Heart right ventricle (tissue), 16 donors: ENCODE measurements at regions not wholly inside any gene's neighbourhood (a gene's known extent, or its start where the extent isn't known, plus 50 kb on each side); places are given as distances from the start of the nearest gene placed in this dataset.

ENCODE experiments used
- ATAC-seq, 8 donors: fragments of 200-7000 bp; cut with Tn5 transposase; one replicate each; pipeline ENCODE4 v1.9.1; 2020; ENCODE audit warnings: mild to moderate bottlenecking in 8 of 8, moderate library complexity in 8 of 8, moderate number of reproducible peaks in 1 of 8
- DNase-seq, 2 donors: peaks; one replicate each; pipeline ENCODE4 v3.0.0-alpha.2; 2020
- H3K27ac ChIP-seq, 10 donors: fragments of 200-600 bp; sonication (generic) in 2 of 10; one replicate each; pipeline versions ENCODE4 v1.5.0 to v1.8.0; 2020 to 2022; ENCODE audit warnings: mild to moderate bottlenecking in 3 of 10
- H3K27me3 ChIP-seq, 7 donors: fragments of 200-600 bp; one replicate each; pipeline ENCODE4 v1.8.0; 2021 to 2022; ENCODE audit warnings: mild to moderate bottlenecking in 2 of 7
- H3K36me3 ChIP-seq, 9 donors: fragments of 200-600 bp; sonication (generic) in 1 of 9; one replicate each; pipeline versions ENCODE4 v1.5.0 to v1.8.0; 2020 to 2022; ENCODE audit warnings: mild to moderate bottlenecking in 2 of 9
- H3K4me1 ChIP-seq, 9 donors: fragments of 200-600 bp; sonication (generic) in 1 of 9; one replicate each; pipeline versions ENCODE4 v1.5.0 to v1.8.0; 2020 to 2022; ENCODE audit warnings: mild to moderate bottlenecking in 4 of 9
- H3K4me3 ChIP-seq, 10 donors: fragments of 200-600 bp; sonication (generic) in 2 of 10; one replicate each; pipeline versions ENCODE4 v1.5.0 to v1.8.0; 2020 to 2022; ENCODE audit warnings: mild to moderate bottlenecking in 7 of 10, moderate library complexity in 2 of 10
- H3K9me3 ChIP-seq, 11 donors: fragments of 200-600 bp in 10 of 11; sonication (generic) in 2 of 11; one replicate each; pipeline versions ENCODE4 v1.5.0 to v1.8.0; 2013 to 2022; ENCODE audit warnings: mild to moderate bottlenecking in 2 of 11, control low read depth in 1 of 11, moderate library complexity in 1 of 11
- WGBS, 2 donors: extraction: QIAGEN DNeasy Blood & Tissue Kit; methylation state at CpG; one replicate each; pipeline ENCODE4 v1.1.7; 2013; ENCODE audit warnings: inconsistent platforms in 1 of 2; 5-methylcytosine and 5-hydroxymethylcytosine counted together
- intact Hi-C, 10 donors: fragments of 100-400 bp; cut with DNase I; formaldehyde crosslinking; loops; one replicate each; pipeline versions ENCODE4 v1.11.1 to v1.14.2; 2022
- TF ChIP-seq, protein P1 (sequence below), 9 donors: fragments of 200-600 bp; sonication (generic) in 2 of 9; IDR thresholded peaks; one replicate each; pipeline versions ENCODE4 v1.5.0 to v1.8.0; 2021 to 2022; ENCODE audit warnings: antibody characterized with exemption in 9 of 9, mild to moderate bottlenecking in 5 of 9, moderate library complexity in 1 of 9
- donor health status: Arrhythmogenic right ventricular cardiomyopathy.
- donor health status: ischemic (EF 13 %, LVEDD 7.1; RV severe dilation, severe dysfunction).
- donor health status: healthy with polysubstance abuse.
- donor health status: DM: no; HTN: yes; CAD: no.
- donor health status: DM: no; HTN: no; CAD: no.
- donor health status: ischemic (EF 25% LVEDD 6.9; RV normal size, moderate dysfunction).
- donor health status: ischemic (EF 25% LVEDD 5.7; RV mildly dilated, moderate dysfunction).
- donor health status: healthy.
- donor health status: DM: yes; HTN: yes; CAD: no.
- donor health status: Ischemic cardiomyopathy.
- donor health status: ischemic (EF 35%, LVEDD 5.7; RV mildly dilated, moderate dysfunction).
- donor health status: nonischemic (EF 11% LVEDD 7.7; RV severe dilation, severe dysfunction).
- donor health status: DM: yes; HTN: yes; CAD: no.
- donor health status: PGD.
- donor health status: ischemic (EF 29% LVEDD 5.4; RV normal size, mild dysfunction).
- donor health status: nonischemic (EF 23%, LVEDD 6.1; RV moderate dilation, normal function).

DNA sequence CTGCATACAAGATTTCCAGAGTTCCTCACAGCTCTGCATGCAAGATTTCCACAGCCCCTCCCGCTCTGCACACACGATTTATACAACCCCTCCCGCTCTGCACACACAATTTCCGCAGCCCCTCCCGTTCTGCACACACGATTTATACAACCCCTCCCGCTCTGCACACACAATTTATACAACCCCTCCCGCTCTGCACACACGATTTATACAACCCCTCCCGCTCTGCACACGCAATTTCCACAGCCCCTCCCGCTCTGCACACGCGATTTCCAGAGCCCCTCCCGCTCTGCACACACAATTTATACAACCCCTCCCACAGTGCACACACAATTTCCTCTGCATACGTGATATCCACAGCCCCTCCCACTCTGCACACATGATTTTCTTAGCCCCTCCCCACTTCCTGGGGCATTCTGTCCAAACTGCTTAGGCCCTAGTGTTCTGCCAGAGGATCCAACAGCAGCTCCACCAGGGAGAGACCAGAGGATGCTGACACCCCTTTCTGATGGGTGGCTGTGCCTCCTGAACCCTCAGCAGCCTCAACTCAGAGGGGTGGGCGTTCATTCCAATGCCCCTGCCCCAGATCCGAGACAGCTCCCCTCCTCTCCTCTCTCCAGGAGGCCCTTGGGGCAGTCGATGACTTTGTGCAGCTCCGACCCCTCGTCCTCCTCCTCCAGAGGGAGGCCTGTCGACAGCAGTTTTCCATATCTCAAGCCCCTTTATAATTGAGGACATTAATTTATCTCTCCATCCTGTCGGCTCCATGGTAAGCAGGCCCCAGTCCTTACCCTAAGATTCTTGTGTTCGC lies 671.7 kb downstream of the BRD1 start:
- no peaks in the 10 kb centered on the region for H3K36me3 ChIP-seq
- H3K27me3 ChIP-seq = peaks cover 0 to 58% (median 41%) of the 10 kb centered on the region in 7 donors
- DNase-seq (no peak), ATAC-seq (no peak)
- no peak overlapping the region for H3K4me3 ChIP-seq
- no peaks in the 10 kb centered on the region for H3K4me1 ChIP-seq
- TF ChIP-seq, protein P1, sequence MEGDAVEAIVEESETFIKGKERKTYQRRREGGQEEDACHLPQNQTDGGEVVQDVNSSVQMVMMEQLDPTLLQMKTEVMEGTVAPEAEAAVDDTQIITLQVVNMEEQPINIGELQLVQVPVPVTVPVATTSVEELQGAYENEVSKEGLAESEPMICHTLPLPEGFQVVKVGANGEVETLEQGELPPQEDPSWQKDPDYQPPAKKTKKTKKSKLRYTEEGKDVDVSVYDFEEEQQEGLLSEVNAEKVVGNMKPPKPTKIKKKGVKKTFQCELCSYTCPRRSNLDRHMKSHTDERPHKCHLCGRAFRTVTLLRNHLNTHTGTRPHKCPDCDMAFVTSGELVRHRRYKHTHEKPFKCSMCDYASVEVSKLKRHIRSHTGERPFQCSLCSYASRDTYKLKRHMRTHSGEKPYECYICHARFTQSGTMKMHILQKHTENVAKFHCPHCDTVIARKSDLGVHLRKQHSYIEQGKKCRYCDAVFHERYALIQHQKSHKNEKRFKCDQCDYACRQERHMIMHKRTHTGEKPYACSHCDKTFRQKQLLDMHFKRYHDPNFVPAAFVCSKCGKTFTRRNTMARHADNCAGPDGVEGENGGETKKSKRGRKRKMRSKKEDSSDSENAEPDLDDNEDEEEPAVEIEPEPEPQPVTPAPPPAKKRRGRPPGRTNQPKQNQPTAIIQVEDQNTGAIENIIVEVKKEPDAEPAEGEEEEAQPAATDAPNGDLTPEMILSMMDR (IDR thresholded peaks at IDR 0.05) = no peak
- no peak overlapping the region for H3K27ac ChIP-seq
- intact Hi-C loops = no loop called here
- H3K9me3 ChIP-seq = no peaks in the 10 kb centered on the region
- 51 to 62% methylated on average over 23 to 24 of the region's 24 CpGs for WGBS, 2 donors

DNA sequence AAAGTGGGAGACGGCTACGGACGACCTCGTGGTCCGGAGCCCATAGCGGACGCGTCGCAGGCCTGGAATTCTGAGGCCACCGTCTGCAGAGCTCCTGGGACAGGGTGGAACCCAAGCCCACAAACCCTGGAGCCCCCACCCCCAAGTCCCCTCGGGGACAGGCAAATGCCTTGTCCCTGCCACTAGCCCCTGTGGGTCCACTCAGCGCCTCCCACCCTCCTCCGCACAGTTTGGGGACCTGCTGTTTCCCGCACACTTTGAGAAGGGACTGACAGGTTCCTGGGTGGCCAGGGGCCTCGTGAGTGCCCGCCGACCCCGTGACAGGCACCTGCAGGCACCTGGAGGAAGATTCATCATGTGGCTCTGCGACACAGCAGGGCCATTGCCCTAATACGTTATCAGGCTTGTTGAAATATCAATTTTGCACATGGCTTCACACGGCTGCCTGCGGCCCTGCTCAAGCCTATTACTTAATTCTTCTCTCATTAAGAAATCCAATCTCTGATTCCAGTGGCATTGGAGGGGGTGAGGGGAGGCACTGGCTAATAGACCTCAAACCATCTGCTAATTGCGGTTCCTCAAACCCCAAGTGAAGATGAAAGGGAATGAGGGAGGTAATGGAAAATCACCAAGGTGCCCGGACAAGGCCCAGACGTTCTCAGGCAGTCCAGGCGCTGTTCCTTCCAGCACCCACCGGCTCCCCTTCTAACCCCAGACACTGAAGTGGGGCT lies 672.5 kb downstream of the BRD1 start:
- Histone ChIP-seq H3K36me3 (no peaks in the 10 kb centered on the region), H3K9me3 (no peaks in the 10 kb centered on the region), H3K27ac (no peak overlapping the region), H3K4me3 (no peak overlapping the region), H3K4me1 (no peaks in the 10 kb centered on the region), H3K27me3 (peaks cover 0 to 58% (median 40%) of the 10 kb centered on the region in 7 donors)
- intact Hi-C loops = no loop called here
- WGBS, 2 donors = 72 to 73% methylated on average over 27 of the region's 27 CpGs
- no peak for DNase-seq
- ATAC-seq = no peak
- TF ChIP-seq, protein P1 (IDR thresholded peaks at IDR 0.05) = no peak

DNA sequence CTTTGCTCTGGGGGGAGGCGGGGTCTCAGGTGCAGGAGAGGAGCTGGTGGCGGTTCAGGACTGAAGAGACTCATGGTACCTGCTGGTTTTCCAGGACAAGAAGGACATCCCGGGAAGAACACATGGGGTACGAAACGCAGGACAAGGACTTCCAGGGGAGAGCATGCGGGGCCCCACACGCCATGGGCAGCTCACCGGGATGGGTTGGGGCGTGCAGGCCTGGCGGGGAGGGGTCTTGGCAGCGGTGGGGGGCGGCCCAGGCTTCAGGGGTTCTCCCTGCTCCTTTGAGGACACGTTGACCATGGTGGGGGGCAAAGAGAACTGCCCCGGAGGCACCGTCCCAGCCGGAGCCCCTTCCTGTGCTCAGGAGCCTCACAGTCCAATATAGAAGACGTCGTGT lies 673.2 kb downstream of the BRD1 start:
- Histone ChIP-seq H3K36me3 (no peaks in the 10 kb centered on the region), H3K9me3 (no peaks in the 10 kb centered on the region), H3K27ac (no peak overlapping the region), H3K4me1 (no peaks in the 10 kb centered on the region), H3K4me3 (no peak overlapping the region), H3K27me3 (peaks cover 0 to 55% (median 38%) of the 10 kb centered on the region in 7 donors)
- no peak for DNase-seq
- TF ChIP-seq, protein P1 (IDR thresholded peaks at IDR 0.05) = no peak
- ATAC-seq = no peak
- intact Hi-C loops = no loop called here
- 72 to 74% methylated on average over 18 of the region's 18 CpGs for WGBS, 2 donors

DNA sequence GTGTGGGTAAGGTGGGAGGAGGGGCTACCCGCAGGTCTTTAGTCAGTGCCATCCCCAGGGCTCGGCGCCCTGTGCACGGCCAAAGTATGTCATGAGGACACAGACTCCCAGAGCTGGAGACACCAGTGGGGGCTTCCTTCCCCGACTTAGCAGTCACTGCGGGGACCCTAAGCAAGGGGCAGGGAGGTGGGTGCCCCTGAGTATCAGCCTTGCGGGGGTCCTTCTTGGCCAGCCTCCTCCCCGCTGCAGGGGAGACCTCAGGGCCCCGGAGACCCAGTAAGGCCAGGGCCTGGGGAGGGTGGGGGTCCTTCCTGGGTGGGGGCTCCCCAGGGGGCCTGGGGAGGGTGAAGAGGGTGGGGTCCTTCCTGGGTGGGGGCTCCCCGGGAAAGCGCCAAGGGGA lies 673.8 kb downstream of the BRD1 start:
- H3K27me3 ChIP-seq = peaks cover 0 to 50% (median 33%) of the 10 kb centered on the region in 7 donors
- H3K4me3 ChIP-seq = no peak overlapping the region
- DNase-seq (no peak), ATAC-seq (no peak)
- no peaks in the 10 kb centered on the region for H3K4me1 ChIP-seq
- intact Hi-C loops = no loop called here
- H3K9me3 ChIP-seq = no peaks in the 10 kb centered on the region
- H3K36me3 ChIP-seq = no peaks in the 10 kb centered on the region
- WGBS, 2 donors = 83 to 85% methylated on average over 11 of the region's 11 CpGs
- H3K27ac ChIP-seq = no peak overlapping the region
- TF ChIP-seq, protein P1 (IDR thresholded peaks at IDR 0.05) = no peak
